GM10248 (cell line): ENCODE measurements at regions not wholly inside any gene's neighbourhood (a gene's known extent, or its start where the extent isn't known, plus 50 kb on each side); places are given as distances from the start of the nearest gene placed in this dataset.

Experiments
- CTCF ChIA-PET: fragments of 300-600 bp; sonication (Branson Sonifier 250); formaldehyde crosslinking; extraction: SDS; loops from one replicate; lab custom pipeline; 2021; ENCODE audit warnings: antibody characterized with exemption; lab: Yijun Ruan, JAX
- POLR2A ChIA-PET: fragments of 350-650 bp; sonication (Branson Sonifier 250); formaldehyde crosslinking; extraction: SDS; loops from one replicate; lab custom pipeline; 2020; ENCODE audit warnings: antibody characterized with exemption; lab: Yijun Ruan, JAX
- DNase-seq: peaks from one replicate; pipeline ENCODE4 v3.0.0; 2012; ENCODE audit errors: extremely low spot score
- CTCF ChIP-seq: IDR thresholded peaks from 2 replicates; pipeline ENCODE4 v1.5.1; 2012; ENCODE audit warnings: mild to moderate bottlenecking, low read depth; ENCODE audit errors: extremely low read depth, missing control alignments, control extremely low read depth

- CTCF ChIA-PET, result interaction anchor here (1.1 to 7.4 kb wide), 3 partner anchors 11 to 29 kb away, joined by 3 to 35 read pairs (median 5); no protein-coding TSS in a partner anchor
- TF ChIP-seq CTCF, result no peak
- DNase-seq, result no peak
- POLR2A ChIA-PET, result no interaction called here
Observed at GRCh38 chr2:177037569-177037968, 175.0 kb upstream of the HNRNPA3 start.

- POLR2A ChIA-PET, result no interaction called here
- CTCF ChIA-PET, result interaction anchor here (1.7 to 7.4 kb wide), 2 partner anchors 11 to 12 kb away, joined by 5 to 35 read pairs; no protein-coding TSS in a partner anchor
Observed at GRCh38 chr2:177038787-177039484, 173.7 kb upstream of the HNRNPA3 start.

GRCh38 chr2:177042311-177042710, 170.3 kb upstream of the HNRNPA3 start:
- TF ChIP-seq CTCF, result no peak
- ChIA-PET POLR2A (no interaction called here), CTCF (interaction anchor here (1.1 kb wide), 1 partner anchor 9 kb away, joined by 3 read pairs; no protein-coding TSS in a partner anchor)
- DNase-seq, result no peak

More at GRCh38 chr2:177038787-177039484, 173.7 kb upstream of the HNRNPA3 start:
- no peak for TF ChIP-seq CTCF
- no peak for DNase-seq

GRCh38 chr2:177044671-177045070, 167.9 kb upstream of the HNRNPA3 start:
- ChIA-PET POLR2A (no interaction called here), CTCF (interaction anchor here (0.9 to 3.3 kb wide), 6 partner anchors 10 to 104 kb away, joined by 3 to 14 read pairs (median 4); no protein-coding TSS in a partner anchor)
- no peak for TF ChIP-seq CTCF
- no peak for DNase-seq

- TF ChIP-seq CTCF, result no peak
- ChIA-PET POLR2A (no interaction called here), CTCF (interaction anchor here (6.9 kb wide), 1 partner anchor 12 kb away, joined by 35 read pairs; no protein-coding TSS in a partner anchor)
- no peak for DNase-seq
Observed at GRCh38 chr2:177048981-177049380, 163.6 kb upstream of the HNRNPA3 start.

GRCh38 chr2:177051278-177051677, 161.3 kb upstream of the HNRNPA3 start:
- ChIA-PET POLR2A (no interaction called here), CTCF (interaction anchor here (0.9 to 6.9 kb wide), 4 partner anchors 9 to 97 kb away, joined by 3 to 35 read pairs (median 4); no protein-coding TSS in a partner anchor)
- no peak for TF ChIP-seq CTCF

More at GRCh38 chr2:177051278-177051677, 161.3 kb upstream of the HNRNPA3 start:
- DNase-seq, result no peak
